ENCODE measurements at regions not wholly inside any gene's neighbourhood (a gene's known extent, or its start where the extent isn't known, plus 50 kb on each side); places are given as distances from the start of the nearest gene placed in this dataset.
A peak's percentile ranks its signal among the peaks of the same experiment; 100 is the strongest.

GRCh38 chr6:132868057-132868456 is 53.7 kb downstream of the RPS12 start:
- DNase-seq (ENCODE audit: low spot score), result no peak

DNA sequence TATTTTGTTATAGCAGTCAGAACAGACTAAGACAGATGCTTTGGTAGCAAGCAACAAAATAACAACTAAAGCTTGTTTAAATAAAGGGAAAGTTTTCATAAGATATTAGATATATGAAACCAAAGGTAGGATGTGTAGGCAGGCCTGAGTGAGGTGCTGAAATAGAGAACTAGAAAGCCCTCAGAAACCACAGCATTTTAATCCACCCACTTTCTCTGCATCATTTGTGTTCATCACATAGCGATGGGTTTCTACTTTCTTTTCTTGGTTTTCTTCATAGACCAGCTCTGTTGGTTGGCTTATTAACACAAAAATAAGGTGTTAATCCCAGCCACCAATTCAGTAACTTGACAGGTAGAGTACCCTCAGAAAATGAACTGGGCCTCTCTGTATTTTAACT is 58.6 kb downstream of the RPS12 start:
- DNase-seq (ENCODE audit: low spot score), result no peak

- DNase-seq (ENCODE audit: low spot score), result no peak
Observed at GRCh38 chr6:132877003-132877402, 62.6 kb downstream of the RPS12 start.

GRCh38 chr6:132887204-132887603 is 72.8 kb downstream of the RPS12 start:
- no peak for DNase-seq (ENCODE audit: low spot score)

- DNase-seq (ENCODE audit: low spot score), result no peak
Observed at GRCh38 chr6:132888701-132889100, 74.3 kb downstream of the RPS12 start.

DNA sequence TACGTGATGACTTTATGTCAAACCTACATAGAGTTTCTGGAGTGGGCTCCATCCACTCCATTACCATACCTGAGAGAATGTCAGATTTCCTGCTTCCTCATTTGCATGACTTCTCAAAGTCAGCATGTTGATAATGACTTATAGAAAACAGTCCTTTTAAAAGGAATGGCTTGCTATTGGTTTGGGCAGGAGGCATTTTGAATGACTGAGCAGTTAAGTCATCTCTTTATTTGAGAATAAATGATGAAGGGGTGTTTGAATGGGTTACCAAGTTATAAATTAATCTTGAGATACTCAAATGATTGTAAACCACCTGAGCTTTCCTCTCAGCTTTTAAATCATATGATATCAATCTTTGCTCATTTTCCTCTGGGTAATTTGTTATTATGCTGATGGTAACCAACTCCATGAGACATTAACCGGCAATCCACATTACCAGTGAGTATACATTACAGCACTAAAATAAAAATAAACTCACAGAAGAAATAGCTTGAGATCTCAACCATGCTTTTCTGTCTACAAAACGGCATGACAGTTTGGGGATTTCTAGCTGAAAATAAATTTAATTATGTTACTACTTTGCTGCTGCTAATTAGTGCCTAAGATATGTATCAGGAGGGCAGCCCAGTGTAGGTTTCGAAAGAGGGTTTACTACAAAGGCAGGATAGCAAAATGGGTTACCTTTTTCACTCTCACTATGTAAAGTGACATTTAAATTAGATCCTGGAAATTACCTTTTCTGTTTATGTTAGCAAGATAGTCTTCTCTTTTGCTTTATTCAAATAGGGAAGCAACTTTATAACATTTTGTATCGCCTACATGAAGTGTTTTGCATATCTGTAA is 78.8 kb downstream of the RPS12 start:
- no peak for DNase-seq (ENCODE audit: low spot score)

GRCh38 chr6:132893772-132894490 is 79.6 kb downstream of the RPS12 start:
- no peak for DNase-seq (ENCODE audit: low spot score)

GRCh38 chr6:132898376-132898775 is 84.0 kb downstream of the RPS12 start:
- DNase-seq (ENCODE audit: low spot score), result no peak

GRCh38 chr6:132900849-132901248 is 86.5 kb downstream of the RPS12 start:
- DNase-seq (ENCODE audit: low spot score), result no peak

DNA sequence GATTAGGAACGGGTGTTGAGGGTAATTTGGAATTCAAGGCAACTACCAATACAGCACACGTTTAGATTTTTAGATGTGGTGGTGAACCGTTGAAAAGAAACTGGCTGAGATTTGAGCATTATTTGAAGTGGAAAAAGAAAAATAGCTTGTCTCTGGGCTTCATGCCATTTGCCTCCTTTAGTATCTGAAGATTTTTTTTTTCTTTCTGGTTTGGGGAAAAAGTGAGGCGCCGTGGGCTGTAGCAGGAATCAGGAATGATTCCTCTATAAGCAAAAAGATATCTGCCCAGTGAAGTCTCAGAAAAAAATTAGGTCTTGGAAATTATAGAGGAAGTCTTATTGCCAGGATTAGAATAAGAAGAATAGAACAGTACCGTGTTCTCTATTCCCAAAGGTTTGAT is 88.5 kb downstream of the RPS12 start:
- no peak for DNase-seq (ENCODE audit: low spot score)

GRCh38 chr6:132907231-132907630 is 92.9 kb downstream of the RPS12 start:
- DNase-seq (ENCODE audit: low spot score), result no peak

DNA sequence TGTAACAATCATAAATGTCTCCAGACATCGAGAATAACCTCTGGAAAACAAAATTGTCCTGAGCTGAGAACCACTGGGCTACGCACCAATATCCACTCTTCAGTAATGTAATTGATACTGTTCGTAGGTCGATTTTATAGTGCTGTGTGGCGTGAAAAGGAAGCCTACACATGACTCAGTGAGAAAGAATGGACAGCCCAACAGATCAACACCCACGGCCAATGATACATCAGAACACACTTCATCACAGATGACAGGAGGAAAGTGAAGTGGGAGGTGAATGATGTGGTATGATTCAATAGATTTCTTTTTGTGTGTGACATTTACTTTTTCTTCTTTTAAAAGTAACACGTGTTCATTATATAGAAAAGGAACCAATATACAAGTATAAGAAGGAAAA is 93.5 kb downstream of the RPS12 start:
- DNase-seq (ENCODE audit: low spot score), result peak; percentile 56

DNA sequence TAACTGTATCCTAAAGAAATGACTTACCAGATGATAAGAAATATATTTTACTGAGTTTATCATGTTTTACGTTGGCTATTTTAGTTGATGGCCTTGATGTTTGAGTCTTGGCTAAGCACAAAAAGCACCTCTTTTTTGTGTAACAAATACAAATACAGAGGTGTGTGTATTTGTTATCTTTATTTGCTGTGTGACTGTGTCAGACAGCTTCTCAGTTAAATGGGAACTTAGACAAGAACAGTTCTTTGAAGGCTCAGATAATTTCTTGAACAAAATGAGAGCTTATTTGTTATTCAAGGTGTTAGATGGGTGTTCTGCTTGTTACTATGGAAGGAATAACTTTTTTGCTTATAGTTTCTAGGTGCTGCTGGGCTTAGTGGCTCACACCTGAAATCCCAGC is 95.4 kb downstream of the RPS12 start:
- no peak for DNase-seq (ENCODE audit: low spot score)

DNA sequence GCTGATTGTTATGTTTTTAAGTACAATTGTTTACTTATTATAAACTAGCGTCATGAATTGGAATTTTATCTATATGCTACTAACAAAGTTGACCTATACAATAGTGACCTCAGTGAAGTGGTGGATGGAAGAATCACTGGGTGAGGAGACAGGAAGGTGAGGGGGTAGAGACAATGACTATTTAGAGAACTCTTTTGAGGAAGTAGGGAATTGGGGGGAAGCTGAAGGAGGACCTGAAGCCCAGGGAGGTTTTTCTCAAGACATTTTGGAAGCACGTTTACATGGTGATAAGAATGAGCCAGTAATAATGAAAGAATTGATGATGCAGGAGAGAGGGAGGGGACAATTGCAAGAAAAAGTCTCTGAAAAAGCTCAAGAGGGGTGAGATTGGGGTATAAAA is 96.4 kb downstream of the RPS12 start:
- no peak for DNase-seq (ENCODE audit: low spot score)

DNA sequence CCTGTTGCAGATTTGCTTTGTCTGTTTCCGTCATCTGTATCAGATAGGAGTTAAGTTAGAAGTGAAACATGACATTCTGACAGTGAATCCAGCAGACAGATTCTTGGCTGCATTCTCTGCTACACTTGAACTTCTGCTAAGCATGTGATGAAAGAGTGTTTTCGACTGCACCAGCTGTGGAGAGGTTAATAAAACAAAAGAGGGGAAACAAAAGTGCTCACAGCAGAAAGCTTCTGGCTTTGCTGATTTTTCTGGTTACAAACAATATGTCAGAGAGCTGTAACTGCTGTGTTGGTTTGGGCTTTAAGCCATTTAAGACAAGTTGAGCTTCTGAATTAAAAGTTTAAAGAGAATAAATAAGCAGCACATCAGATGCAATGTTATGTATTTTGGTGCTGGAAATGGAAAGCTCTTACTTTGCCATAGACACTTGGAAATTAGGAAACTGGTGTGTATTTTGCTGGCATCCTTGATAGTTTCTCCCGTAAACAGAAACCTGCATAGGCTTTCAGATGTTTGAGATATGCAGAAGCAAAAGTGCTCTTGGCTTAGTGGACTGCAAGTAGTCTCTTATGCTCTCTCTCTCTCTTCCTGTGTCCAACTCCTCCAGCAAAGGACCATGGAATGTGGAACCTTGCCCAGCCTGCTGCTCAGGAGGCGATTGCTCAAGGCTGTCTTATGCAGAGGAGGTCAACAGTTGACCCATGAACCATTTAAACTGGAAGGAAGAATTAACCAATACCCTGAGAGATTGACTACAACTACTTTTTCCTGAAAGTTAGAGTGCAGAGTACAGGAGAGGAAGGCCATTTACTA is 104.9 kb downstream of the RPS12 start:
- DNase-seq (ENCODE audit: low spot score), result no peak

DNA sequence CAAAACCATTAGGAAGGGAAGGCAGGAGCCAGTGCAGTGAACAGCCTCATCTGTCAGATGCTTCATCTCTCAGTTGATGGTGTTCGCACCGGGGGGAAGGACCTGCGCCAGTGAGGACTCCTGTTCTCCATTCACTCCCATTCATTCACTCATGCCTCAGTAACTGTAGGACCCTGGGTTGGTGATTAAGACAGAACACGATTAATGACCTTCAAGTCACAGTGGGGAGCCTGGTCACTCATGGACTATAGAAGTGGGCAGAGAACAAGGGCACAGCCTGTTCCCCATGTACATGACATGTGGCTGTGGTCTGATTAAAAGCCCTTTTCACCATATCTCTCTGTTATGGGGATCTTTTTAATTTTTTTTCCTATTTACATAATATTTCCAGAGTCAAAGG is 113.3 kb downstream of the RPS12 start:
- DNase-seq (ENCODE audit: low spot score), result no peak

DNA sequence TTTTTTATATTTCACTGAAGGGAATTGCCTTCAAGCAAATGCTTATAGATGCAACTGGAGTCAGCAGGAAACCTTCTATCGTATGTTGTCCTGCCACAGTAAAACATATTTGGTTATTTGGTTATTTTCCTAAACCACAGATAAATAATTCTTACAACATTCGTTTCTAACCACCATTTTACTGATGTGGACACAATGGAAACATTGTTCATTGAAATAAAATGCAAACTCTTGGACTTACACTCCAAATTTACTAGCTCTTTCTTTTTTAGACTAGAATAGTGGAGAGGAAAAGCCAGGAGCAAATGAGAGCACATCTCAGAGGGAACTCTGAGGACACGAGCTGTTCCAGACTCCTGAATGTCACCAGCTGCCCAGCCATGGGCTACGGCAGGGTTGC is 114.8 kb downstream of the RPS12 start:
- DNase-seq (ENCODE audit: low spot score), result peak; percentile 12

DNA sequence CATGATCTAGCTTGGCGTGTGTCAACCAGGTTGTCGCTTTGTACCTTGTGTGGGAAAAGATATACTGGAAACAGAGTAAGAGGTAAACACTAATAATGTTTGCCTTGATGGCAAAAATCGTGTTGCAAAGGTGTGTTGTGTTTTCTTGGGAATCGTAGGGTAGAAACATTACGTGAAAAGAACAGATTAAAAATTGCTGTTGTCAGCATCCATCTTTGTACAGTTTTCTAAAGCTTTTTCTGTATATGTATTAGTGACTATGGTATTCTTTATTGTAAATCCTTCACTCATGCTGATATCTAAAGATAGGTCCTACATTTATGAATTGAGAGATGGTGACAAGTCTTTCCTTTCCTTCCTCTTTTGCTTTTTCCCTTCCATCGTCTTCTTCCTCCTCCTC is 116.9 kb downstream of the RPS12 start:
- no peak for DNase-seq (ENCODE audit: low spot score)

DNA sequence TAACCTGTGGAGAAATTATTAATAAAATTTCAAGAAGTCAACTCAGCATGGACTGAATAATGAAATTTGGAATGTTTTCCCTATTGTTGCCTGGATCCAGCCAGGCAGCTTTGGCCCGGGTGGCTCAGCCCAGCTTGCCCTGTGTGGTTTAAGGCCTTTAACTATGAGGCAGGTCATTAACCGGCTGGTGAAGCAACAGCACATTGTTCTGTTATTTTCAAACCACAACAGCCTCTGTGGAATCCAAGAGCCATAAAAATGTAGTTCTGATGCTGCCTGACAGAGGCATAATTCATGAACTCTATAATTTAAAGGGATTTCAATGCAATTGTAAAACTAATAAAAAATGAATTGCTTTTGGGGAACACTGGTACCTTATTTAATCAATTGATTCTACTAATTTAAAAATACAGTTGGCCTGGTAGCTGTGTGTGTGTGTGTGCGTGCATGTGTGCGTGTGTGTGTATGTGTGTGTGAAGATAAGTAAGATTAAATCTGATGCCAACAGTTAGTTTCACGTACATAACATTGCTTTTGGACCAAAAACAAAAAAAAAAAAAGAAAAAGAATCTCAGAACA is 117.7 kb downstream of the RPS12 start:
- no peak for DNase-seq (ENCODE audit: low spot score)

DNA sequence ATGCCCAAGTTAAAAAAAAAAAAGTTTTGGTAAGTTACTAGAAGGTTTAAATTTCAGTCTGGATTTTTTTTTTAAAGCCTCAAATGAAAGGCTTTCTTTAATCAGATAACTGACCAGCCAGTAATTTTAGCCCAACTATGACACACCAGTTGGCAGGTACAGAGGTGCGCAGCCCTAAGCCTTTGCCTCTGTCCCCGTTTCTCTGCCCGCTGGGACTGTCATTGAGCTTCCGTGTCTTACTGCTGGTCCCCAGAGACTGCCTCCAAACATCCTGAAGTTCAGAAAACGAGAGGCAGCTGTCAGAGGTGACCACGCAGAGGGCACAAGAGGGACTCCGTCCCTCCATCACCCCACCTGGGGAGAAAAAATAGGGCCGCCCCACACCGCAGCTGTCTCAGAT is 118.2 kb downstream of the RPS12 start:
- DNase-seq (ENCODE audit: low spot score), result no peak

GRCh38 chr6:132933090-132933489 is 118.7 kb downstream of the RPS12 start:
- no peak for DNase-seq (ENCODE audit: low spot score)

DNA sequence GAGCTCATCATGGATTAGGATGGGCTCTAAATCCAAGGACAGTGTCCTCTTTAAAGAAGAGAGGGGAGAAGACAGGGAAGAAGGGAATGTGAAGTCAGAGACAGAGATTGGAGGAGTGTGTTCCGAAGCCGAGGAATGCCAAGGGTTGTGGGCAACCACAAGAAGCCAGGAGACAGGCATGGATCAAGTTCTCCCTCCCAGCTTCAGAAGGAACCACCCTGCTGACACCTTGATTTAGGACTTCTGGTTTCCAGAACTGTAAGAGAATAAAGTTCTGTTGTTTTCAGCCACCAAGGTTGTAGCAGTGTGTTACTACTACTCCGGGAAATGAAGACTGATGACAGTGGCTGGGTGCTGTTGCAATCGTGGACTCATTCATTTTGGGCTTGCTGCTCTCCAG is 120.1 kb downstream of the RPS12 start:
- no peak for DNase-seq (ENCODE audit: low spot score)
